Stimulated activated CD4-positive, alpha-beta T cell treated with anti-CD3 and anti-CD28 coated beads, Interleukin-1b, Interleukin-23, amount 100 ng/mL, for 4 hours (primary cell): ENCODE measurements at regions not wholly inside any gene's neighbourhood (a gene's known extent, or its start where the extent isn't known, plus 50 kb on each side); places are given as distances from the start of the nearest gene placed in this dataset.
"Not testable (repeated sequence)": the region's sequence is repeated elsewhere in the genome, so short reads cannot be mapped to it uniquely, and the experiment has no call there.

Experiments
- DNase-seq, 2 donors: peaks; one replicate each; pipeline ENCODE4 v3.0.0-alpha.2; 2020; ENCODE audit warnings: low read depth in 2 of 2

GRCh38 chr4:129254126-129254525 is 158.2 kb downstream of the C4orf33 start:
- DNase-seq, result no peak

- no peak for DNase-seq
Observed at GRCh38 chr4:129254526-129254925, 158.6 kb downstream of the C4orf33 start.

- no peak for DNase-seq
Observed at GRCh38 chr4:129261584-129261983, 165.6 kb downstream of the C4orf33 start.

DNA sequence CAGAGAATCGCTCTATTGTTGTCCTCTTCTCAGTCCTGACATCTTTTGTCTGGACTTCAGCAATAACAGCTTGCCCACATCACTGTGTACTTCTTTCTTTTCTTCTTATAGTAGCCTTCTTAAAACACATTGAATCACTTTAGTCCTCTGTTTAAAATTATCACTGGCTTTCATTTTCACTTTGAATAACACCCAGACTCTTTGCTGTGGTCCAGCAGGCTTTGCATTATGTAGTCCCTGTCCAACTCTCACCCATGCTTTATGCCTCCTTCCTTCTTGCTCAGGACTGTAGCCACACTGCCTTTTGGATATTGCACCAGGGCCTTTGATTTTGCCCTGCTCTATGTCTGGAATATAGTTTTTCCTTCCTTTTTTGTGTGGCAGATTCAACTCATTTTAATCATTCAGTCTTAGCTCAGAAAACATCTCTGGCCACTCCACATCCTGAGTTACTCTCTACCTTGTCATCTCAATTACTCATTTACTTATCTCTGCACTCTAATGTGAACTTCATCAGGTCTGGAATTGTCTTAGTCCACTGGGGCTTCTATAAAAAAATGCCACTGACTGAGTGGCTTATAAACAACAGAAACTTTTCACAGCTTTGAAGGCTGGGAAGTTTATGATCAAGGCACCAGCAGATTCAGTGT is 168.2 kb downstream of the C4orf33 start:
- no peak for DNase-seq

DNA sequence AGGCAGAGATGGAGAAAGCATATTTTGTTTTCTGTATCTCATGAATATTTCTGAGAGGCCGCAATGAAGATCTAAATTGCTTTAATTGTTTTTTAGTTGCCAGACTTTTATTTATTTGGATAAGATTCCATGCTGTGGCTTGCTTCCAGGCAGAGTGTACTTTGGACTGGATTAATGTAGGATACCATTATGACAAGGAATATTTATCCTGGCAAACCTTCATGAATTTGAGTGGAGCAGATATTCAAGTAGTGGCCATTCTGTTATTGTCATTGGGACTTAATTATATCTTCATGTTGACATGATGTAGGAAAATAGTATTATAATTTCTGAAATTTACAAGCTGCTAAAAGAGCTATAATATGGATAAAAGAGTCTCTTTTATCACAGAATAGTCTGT is 182.9 kb downstream of the C4orf33 start:
- no peak for DNase-seq

DNA sequence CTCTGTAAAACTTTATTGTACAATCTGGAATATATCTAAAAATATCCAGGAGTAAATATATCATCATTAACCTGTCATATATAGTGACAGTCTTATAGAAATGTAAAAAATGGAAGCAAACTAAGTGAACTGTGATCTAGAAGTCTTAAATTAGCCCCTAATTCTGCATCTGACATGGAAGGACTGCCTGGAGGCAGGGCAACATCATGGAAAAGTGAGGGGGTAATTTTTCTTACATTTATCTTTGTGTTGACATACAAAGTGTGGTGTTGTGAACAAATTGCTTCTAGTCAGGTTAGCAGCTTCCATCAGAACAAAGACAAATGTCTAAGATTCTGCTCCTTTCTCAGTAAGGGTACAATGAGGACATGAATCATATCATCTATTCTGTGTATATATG is 186.3 kb downstream of the C4orf33 start:
- DNase-seq, result no peak

GRCh38 chr4:129292194-129292593 is 196.2 kb downstream of the C4orf33 start:
- not testable (repeated sequence) for DNase-seq

DNA sequence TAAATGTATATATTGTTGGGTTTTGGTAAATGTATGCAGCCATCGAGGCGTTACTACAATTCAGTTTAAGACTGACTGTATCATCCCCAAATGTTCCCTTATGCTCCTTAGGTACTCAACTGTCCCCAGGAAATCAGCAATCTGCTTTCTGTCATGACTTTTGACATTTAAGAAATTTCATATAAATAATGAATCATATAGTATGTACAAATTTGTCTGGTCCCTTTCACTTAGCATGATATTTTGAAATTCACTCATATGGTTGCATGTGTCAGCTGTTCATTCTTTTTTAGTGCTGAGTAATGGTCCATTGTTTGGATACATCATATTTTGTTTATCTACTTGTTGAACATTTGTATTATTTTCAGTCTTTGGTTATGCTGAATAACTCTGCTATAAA is 218.8 kb downstream of the C4orf33 start:
- DNase-seq, result no peak

GRCh38 chr4:129322920-129323319 is 227.0 kb downstream of the C4orf33 start:
- no peak for DNase-seq

- no peak for DNase-seq
Observed at GRCh38 chr4:129323658-129324057, 227.7 kb downstream of the C4orf33 start.

- no peak for DNase-seq
Observed at GRCh38 chr4:129326571-129327460, 230.9 kb downstream of the C4orf33 start.

- DNase-seq, result no peak
Observed at GRCh38 chr4:129327637-129328036, 231.7 kb downstream of the C4orf33 start.

- no peak for DNase-seq
Observed at GRCh38 chr4:129328162-129328561, 232.2 kb downstream of the C4orf33 start.

GRCh38 chr4:129334136-129334535 is 238.2 kb downstream of the C4orf33 start:
- no peak for DNase-seq

- DNase-seq, result no peak
Observed at GRCh38 chr4:129335276-129335675, 239.3 kb downstream of the C4orf33 start.

- DNase-seq, result no peak
Observed at GRCh38 chr4:129335818-129336217, 239.9 kb downstream of the C4orf33 start.

- DNase-seq, result no peak
Observed at GRCh38 chr4:129336457-129337227, 240.7 kb downstream of the C4orf33 start.

GRCh38 chr4:129337228-129337620 is 241.3 kb downstream of the C4orf33 start:
- no peak for DNase-seq

DNA sequence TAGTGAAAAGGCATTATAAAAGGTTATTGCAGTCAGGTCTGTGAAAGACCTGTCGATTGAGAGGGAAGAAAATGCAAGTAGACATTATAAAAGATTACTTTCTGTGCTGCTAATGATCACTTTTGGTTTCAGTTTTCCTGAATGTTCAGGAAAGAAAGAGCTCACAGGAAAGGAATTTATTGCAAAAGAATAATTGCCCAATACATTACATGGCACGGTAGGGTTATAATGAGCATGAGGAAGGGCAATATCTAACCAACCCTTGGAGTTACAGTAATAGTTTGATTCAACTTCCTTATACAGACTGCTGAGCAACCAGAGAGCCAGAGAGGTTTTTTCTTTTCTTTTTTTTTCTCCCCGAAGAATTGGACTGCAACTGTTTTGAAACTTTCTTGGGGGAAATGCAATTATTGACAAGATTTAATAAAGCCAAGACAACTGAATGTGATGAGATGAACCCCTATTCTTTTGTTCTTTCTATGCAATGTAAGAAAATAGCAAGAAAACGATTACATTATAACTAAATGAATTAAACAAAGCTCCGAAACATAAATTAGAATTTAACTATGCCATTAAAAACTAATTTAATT is 247.0 kb downstream of the C4orf33 start:
- no peak for DNase-seq

- no peak for DNase-seq
Observed at GRCh38 chr4:129344058-129344457, 248.1 kb downstream of the C4orf33 start.

GRCh38 chr4:129345609-129346008 is 249.7 kb downstream of the C4orf33 start:
- DNase-seq, result no peak

DNA sequence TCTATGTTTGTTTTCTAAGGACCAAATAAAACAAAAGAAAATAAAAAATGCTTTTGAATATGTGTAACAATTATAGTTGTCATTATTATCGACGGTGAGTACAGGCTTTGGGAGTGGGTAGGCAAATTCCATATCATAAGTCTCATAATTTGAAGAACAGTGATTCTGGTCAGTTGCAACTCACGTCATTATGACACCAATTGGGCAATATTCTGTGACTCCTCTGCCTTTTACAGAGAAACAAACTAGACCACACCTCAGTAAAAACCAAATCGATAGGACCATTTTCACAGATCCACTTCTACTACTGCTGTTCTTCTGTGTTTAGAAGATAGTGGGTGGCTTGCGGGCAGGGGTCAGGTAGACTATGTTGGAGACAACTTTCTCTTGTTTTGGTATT is 250.1 kb downstream of the C4orf33 start:
- no peak for DNase-seq
